Cardiac septum (tissue), 1 donor: ENCODE measurements at regions not wholly inside any gene's neighbourhood (a gene's known extent, or its start where the extent isn't known, plus 50 kb on each side); places are given as distances from the start of the nearest gene placed in this dataset.

Experiments
- DNase-seq: peaks from one replicate; pipeline ENCODE4 v3.0.0-alpha.2; 2020; ENCODE audit warnings: low spot score
- intact Hi-C: fragments of 100-400 bp; cut with DNase I; formaldehyde crosslinking; loops from one replicate; pipeline ENCODE4 v1.14.0; 2022
- donor health status: DM: no; HTN: no; CAD: no.

GRCh38 chr2:56084111-56084901, 99.5 kb upstream of the CCDC85A start:
- intact Hi-C loops = no loop called here
- no peak for DNase-seq

GRCh38 chr2:56086336-56086735, 97.5 kb upstream of the CCDC85A start:
- no peak for DNase-seq
- intact Hi-C loops = no loop called here

- intact Hi-C loops = no loop called here
- DNase-seq = no peak
These were observed 95.4 kb upstream of the CCDC85A start for GRCh38 chr2:56088411-56088810.

GRCh38 chr2:56089931-56090330, 93.9 kb upstream of the CCDC85A start:
- no peak for DNase-seq
- intact Hi-C loops = no loop called here

- no peak for DNase-seq
- intact Hi-C loops = no loop called here
These were observed 83.8 kb upstream of the CCDC85A start for GRCh38 chr2:56099963-56100362.

- intact Hi-C loops = no loop called here
- DNase-seq = no peak
These were observed 82.9 kb upstream of the CCDC85A start for GRCh38 chr2:56100791-56101312.

- no peak for DNase-seq
- intact Hi-C loops = no loop called here
These were observed 81.7 kb upstream of the CCDC85A start for GRCh38 chr2:56102098-56102497.

- DNase-seq = no peak
- intact Hi-C loops = no loop called here
These were observed 80.9 kb upstream of the CCDC85A start for GRCh38 chr2:56102866-56103265.

GRCh38 chr2:56104962-56105361, 78.8 kb upstream of the CCDC85A start:
- DNase-seq = no peak
- intact Hi-C loops = no loop called here

GRCh38 chr2:56107502-56108220, 76.1 kb upstream of the CCDC85A start:
- intact Hi-C loops = no loop called here
- no peak for DNase-seq

- no peak for DNase-seq
- intact Hi-C loops = no loop called here
These were observed 75.0 kb upstream of the CCDC85A start for GRCh38 chr2:56108806-56109205.

- no peak for DNase-seq
- intact Hi-C loops = no loop called here
These were observed 73.8 kb upstream of the CCDC85A start for GRCh38 chr2:56109994-56110393.

GRCh38 chr2:56113382-56113975, 70.3 kb upstream of the CCDC85A start:
- no peak for DNase-seq
- intact Hi-C loops = no loop called here

GRCh38 chr2:56117764-56118163, 66.0 kb upstream of the CCDC85A start:
- DNase-seq = no peak
- intact Hi-C loops = no loop called here

- no peak for DNase-seq
- intact Hi-C loops = no loop called here
These were observed 65.3 kb upstream of the CCDC85A start for GRCh38 chr2:56118474-56118873.

- no peak for DNase-seq
- intact Hi-C loops = loop anchor here (10.0 kb wide), 1 partner anchor 1393 kb away; no protein-coding TSS in a partner anchor
These were observed 61.8 kb upstream of the CCDC85A start for GRCh38 chr2:56121995-56122394.

GRCh38 chr2:56123538-56123937, 60.3 kb upstream of the CCDC85A start:
- DNase-seq = no peak
- intact Hi-C loops = loop anchor here (10.0 kb wide), 1 partner anchor 1391 kb away; no protein-coding TSS in a partner anchor

- intact Hi-C loops = loop anchor here (10.0 kb wide), 1 partner anchor 1388 kb away; no protein-coding TSS in a partner anchor
- no peak for DNase-seq
These were observed 56.8 kb upstream of the CCDC85A start for GRCh38 chr2:56127010-56127409.

GRCh38 chr2:56127463-56128152, 56.2 kb upstream of the CCDC85A start:
- intact Hi-C loops = loop anchor here (10.0 kb wide), 1 partner anchor 1387 kb away; no protein-coding TSS in a partner anchor

GRCh38 chr2:56128235-56128634, 55.6 kb upstream of the CCDC85A start:
- intact Hi-C loops = loop anchor here (10.0 kb wide), 1 partner anchor 1387 kb away; no protein-coding TSS in a partner anchor
- no peak for DNase-seq

More at GRCh38 chr2:56127463-56128152, 56.2 kb upstream of the CCDC85A start:
- DNase-seq = no peak
